Dedifferentiated amniotic fluid mesenchymal stem cell (primary cell): ENCODE measurements at regions not wholly inside any gene's neighbourhood (a gene's known extent, or its start where the extent isn't known, plus 50 kb on each side); places are given as distances from the start of the nearest gene placed in this dataset.

Source experiments
- DNase-seq: peaks from one replicate; pipeline ENCODE4 v3.0.0-alpha.2; 2016; ENCODE audit errors: extremely low spot score

DNA sequence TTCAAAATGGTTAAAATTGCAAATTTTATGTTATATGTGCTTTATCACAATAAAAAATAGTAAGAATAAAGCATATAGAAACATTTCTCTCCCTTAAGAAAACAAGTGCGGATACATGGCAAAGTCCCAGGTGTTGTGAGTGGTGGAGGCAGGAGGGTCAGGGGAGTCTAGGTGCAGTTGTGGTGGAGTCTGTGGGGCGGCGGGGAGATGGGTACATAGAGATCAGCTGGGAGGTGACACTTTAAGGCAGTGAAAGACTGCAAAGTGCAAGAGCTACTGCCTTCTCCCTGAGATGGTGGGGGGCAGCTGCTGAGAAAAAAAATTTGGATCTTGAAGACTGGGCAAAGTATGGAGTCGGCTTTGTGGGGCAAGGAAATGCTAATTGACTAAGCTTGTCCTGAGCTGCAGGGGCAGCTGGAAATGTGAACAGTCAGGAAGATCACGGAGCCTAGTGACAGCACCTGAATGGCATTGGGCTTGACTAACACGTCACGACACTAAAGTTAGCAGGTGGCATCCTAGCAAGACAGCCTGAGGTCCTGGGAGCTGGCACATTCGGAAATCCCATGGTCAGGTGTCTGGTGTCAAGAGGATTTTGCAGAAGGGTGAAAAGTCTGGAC is 72.9 kb upstream of the IRS2 start:
- no peak for DNase-seq

DNA sequence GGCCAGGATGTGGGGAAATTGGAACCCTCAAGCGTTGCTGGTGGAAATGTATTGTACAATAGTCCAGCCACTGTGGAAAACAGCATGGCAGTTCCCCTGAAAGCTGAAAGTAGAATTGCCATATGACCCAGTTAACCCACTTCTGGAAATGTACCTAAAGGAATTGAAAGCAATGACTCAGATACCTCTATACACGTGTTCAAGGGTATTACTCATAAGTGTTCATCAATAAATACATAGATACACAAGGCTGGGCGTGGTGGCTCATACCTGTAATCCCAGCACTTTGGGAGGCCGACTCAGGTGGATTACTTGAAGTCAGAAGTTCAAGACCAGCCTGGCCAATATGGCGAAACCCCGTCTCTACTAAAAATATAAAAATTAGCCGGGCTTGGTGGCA is 71.9 kb upstream of the IRS2 start:
- no peak for DNase-seq

DNA sequence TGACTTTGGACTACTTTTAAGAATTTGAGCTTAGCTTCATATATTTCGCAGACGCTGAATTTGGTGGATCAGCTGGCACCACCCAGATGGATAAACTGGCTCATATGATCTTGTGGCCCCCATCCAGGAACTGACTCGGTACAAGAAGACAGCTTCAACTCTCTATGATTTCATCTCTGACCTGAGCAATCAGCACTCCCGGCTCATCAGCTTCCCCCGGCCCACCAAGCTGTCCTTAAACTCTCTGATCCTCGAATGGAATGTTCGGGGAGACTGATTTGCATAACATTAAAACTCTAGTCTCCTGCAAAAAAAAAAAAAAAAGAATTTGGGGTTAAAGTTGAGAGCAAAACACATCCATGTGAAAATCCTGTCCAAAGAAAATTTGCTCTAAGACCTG is 71.4 kb upstream of the IRS2 start:
- DNase-seq: no peak

DNA sequence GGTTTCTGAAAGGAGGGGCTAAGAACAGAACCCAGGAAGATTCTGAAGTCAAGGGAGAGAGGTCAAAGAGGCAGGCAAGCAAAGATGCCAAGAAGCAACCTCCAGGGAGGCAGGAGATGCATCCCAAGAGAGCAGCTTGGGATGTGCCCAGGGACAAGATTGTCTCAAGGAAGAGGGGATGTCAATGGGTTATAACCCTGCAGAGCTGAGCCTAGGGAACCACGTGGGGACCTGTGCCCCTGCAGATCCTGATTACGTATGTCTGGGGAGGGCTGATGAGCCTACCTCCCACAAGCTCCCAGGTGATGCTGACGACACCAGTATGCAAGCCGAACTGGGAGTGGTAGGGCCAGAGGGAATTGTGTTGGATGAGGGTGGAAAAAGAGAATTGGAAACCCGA is 70.9 kb upstream of the IRS2 start:
- no peak for DNase-seq

DNA sequence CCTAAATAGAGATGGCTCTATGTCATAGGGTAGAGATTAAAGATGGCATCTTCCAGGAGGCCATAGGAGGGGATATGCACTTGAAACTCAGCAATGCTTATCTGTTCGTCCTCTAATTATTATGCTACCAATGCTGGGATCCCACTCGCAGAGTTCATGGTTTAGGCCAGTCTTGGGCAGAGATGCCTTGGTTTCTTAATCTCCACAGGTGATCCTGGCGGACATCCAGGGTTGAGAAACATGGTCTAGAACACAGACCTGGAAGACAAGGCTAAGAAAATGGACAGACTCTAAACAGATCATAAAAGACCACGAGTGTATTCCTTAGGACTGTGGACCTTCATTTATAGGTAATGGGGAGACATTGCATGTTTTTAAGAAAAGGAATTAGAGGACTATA is 70.0 kb upstream of the IRS2 start:
- no peak for DNase-seq

DNA sequence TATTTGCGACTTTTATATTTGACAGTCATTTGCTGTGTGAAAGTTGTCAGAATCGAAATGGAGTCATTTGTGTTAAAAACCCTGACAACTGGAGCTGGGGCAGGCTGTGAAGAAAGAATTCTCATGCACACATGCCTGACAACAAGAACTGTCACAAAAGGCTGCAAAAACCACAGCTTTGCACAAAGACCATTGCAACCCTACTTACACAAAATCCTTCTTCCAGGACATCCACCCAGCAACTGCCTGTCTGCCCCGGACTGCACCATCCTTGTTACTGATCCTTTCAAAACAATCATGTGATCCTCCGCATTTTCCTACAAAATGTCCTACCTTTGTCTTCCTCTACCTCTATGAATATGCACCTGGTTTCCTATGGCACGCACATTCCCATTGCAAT is 66.8 kb upstream of the IRS2 start:
- no peak for DNase-seq

DNA sequence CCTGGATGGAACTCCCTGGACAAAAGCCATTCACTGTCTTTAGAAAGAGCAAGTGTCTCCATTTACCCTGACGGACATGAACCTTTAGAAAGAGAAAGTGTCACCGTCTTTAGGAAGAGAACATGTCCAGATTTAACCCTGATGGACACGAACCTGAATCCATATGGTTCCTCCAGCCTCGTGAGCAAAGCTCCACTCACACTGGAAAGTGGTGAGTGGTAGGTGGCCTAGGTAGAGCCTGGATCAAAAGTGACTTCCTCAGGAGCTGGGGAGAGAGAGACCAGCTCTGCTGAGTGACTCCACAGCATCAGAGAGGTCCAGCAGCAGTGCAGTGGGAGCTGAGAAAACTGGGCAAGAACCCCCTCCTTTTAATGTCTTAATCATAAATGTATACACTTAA is 59.8 kb upstream of the IRS2 start:
- no peak for DNase-seq

DNA sequence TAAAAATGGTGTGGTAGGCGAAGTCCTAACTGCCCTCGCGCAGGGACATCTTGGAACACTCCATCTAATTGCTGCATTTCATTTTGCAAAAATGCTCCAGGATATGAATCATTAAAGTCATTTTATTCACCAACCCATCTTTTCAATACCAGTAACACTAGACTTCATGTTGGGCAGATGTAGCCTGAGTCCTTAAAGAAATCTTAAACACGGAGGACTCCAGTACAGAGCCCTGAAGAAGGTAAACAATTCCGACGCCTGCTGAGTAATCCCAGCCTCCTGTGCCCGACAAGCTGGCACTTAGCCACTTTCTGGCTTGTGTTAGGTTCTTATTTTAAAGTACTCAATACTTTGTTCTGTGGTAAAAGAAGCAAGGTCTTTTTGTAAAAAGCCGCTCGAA is 58.0 kb upstream of the IRS2 start:
- DNase-seq: peak; percentile 22

DNA sequence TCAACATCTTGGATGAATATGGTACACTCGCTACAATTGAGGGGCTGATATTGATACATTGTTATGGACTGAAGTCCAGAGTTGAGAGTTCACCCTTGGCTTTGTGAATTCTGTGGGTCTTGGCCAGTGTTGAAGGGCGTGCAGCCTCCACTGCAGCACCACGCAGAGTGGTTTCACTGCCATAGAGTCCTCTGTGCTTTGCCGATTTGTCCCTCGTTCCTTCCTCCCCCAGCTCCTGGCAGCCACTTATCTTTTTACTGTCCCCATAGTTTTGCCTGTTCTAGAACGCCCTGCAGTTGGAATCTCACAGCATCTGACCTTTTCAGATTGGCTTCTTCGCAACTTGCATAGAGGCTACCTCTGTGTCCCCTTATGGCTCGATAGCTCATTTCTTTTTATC is 57.3 kb upstream of the IRS2 start:
- no peak for DNase-seq

DNA sequence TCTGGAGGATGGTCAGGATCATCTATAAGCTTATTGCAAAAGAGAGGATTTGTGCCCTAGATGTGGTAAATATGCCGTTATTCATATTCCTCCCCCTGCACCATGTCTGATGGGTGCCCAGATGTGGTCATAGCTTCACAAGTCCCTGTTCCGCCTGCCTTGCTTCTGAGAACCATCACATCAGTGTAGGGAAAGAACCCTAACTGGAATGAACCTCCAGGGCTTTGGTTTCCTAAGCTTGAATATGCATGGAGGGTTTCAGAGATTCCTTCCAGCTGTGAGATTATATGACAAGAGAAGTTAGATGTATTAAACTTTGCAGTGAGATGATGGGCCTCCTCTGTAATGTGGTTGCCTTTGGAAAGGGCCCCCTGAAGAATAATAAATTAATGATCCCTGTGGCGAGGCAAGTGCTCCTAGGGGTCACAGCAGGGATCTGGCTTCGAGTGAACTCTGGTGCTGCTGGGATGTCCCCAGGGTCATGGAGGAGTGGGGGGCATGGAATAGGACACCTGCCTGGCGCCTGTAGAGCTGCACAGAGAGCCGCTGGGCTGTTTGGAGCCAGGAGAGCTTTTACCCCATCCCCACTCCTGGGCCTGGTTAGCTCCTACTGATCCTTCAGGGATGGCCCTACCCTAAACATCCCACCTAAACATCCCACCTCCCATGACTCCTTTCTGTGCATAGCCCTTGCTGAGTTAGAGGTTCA is 56.0 kb upstream of the IRS2 start:
- DNase-seq: no peak

DNA sequence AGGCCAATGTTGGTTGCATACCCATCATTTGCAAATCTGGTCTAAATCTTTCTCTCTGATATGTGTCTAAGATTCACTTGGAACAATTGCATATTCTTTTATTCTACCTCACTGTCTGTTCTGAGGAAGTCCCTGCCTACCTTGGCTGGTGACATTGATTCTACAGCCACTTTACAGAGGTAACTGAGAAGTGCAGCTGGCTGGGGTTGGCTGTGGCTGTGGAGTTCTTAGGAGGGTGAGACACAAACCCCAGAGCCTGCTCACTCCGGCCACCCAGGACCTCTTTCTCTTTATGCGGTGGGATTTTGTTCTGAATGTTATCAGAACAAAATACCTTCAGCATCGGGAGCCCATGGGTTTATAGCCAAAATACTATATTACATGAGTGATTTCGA is 54.5 kb upstream of the IRS2 start:
- DNase-seq: no peak

DNA sequence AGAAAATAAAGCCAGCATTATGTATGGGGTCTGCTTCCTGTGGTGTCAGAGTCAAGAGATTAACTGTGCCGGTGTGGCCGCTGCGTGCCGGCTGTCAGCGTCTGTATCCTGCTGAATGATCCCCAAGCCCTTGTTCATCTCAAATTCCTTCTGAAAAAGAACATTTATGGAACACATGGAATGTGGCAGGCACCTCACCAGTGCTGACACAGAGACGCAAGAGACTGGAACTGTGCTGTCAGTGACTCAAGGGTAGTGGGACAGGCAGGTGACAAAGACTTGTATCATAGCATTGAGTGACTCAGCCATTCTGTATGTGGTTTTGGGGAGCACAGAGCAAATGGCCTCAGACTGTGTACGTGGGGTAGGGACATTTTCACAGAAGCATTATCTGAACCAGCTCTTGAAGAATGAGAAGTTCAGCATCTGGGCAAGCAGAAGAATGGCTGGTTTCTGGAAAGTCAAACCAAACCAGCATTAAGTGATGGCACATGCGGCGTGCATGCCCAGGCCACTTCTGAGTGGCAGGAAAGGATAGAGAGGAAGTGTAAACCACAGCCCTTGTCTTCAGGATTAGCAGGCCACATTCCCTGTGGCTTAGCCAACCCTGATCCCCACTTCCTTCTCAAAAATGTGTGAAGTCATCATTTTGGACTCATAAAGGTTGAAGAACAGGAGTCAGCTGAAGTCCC is 54.0 kb upstream of the IRS2 start:
- peak; percentile 24 for DNase-seq

DNA sequence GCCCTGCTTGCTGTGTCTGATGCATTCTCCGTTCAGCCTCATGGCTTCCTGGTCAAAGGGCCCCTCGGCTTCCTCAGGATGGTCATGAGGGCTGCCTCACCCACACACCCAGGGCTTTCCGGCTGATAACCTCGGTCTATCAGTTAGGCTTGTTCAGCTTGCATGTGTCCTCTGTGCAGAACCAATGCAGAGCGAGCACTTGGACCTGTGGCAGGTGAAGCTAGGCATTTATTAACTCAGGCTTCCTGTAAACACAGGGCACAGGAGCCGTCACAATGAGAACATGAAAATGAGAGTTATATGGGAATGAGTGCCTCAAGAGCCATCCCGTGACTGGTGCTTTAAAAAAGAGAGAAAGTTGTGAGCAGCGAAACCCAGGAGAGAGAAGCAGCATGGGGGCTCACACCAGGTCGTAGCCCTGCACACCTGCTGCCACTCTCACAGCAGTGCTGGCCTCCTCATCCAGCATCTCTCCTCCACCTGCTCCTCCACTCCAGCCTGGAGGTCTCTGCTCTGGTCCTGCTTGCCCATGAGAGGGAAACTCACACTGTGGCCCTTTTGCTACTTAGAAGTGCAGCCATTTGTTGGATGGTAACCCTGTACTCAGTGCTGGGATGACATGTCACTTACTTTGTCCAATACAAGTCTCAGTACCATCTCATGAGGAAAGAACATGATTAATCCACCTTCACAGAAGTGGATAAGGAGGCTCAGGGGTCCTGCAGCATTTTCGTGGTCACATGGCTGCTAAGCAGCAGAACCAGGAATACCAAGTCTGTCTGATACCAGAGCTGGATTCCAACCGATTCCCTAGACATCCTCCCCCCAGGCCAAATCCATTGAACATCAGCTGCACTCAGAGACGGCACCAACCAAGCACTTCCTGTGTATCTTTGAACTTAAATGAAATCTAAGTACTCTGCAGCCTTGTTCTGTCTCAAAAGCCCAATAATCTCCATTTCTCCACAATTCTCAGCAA is 50.5 kb upstream of the IRS2 start:
- DNase-seq: no peak
